Heart left ventricle (tissue), 13 donors: ENCODE measurements at regions not wholly inside any gene's neighbourhood (a gene's known extent, or its start where the extent isn't known, plus 50 kb on each side); places are given as distances from the start of the nearest gene placed in this dataset.

Experiments
- POLR2A ChIP-seq, 2 donors: fragments of 450-650 bp; IDR thresholded peaks; one replicate each; pipeline ENCODE4 v1.6.1; 2017; ENCODE audit warnings: antibody characterized with exemption in 2 of 2, mild to moderate bottlenecking in 2 of 2, moderate library complexity in 2 of 2
- TF ChIP-seq, protein P1 (sequence below), 12 donors: fragments of 200-600 bp; sonication (generic) in 4 of 12; IDR thresholded peaks; one replicate each; pipeline versions ENCODE4 v1.5.0 to v1.8.0; 2018 to 2022; ENCODE audit warnings: antibody characterized with exemption in 12 of 12, mild to moderate bottlenecking in 5 of 12
- donor health status: ischemic (EF 13 %, LVEDD 7.1; RV severe dilation, severe dysfunction).
- donor health status: DM: no; HTN: yes; CAD: no.
- donor health status: DM: no; HTN: no; CAD: no.
- donor health status: ischemic (EF 25% LVEDD 6.9; RV normal size, moderate dysfunction).
- donor health status: ischemic (EF 25% LVEDD 5.7; RV mildly dilated, moderate dysfunction).
- donor health status: ischemic (EF 35%, LVEDD 5.7; RV mildly dilated, moderate dysfunction).
- donor health status: nonischemic (EF 11% LVEDD 7.7; RV severe dilation, severe dysfunction).
- donor health status: DM: yes; HTN: yes; CAD: no.
- donor health status: PGD.
- donor health status: ischemic (EF 29% LVEDD 5.4; RV normal size, mild dysfunction).
- donor health status: nonischemic (EF 23%, LVEDD 6.1; RV moderate dilation, normal function).

DNA sequence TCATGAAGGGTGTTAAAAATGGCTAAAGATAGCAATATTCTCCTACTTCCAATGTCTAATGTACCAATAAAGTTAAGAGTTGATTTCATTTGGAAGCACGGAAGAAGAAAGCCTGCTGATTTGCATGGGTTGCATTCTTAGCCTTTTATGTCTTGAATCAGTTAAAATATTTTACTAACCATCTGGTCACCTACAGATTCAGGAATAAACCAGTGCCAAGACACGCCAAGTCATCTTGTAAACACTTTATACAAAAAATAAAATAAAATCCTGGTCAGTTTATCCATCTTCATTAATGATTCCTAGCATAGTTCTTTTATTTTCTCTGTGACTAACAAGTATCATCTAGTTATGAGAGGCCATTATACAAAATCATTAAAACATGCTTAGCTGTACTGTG, 1031.6 kb upstream of the WWC1 start:
- TF ChIP-seq POLR2A (IDR thresholded peaks at IDR 0.05): no peak
- TF ChIP-seq, protein P1, sequence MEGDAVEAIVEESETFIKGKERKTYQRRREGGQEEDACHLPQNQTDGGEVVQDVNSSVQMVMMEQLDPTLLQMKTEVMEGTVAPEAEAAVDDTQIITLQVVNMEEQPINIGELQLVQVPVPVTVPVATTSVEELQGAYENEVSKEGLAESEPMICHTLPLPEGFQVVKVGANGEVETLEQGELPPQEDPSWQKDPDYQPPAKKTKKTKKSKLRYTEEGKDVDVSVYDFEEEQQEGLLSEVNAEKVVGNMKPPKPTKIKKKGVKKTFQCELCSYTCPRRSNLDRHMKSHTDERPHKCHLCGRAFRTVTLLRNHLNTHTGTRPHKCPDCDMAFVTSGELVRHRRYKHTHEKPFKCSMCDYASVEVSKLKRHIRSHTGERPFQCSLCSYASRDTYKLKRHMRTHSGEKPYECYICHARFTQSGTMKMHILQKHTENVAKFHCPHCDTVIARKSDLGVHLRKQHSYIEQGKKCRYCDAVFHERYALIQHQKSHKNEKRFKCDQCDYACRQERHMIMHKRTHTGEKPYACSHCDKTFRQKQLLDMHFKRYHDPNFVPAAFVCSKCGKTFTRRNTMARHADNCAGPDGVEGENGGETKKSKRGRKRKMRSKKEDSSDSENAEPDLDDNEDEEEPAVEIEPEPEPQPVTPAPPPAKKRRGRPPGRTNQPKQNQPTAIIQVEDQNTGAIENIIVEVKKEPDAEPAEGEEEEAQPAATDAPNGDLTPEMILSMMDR (IDR thresholded peaks at IDR 0.05): no peak
